ENCODE measurements at regions not wholly inside any gene's neighbourhood (a gene's known extent, or its start where the extent isn't known, plus 50 kb on each side); places are given as distances from the start of the nearest gene placed in this dataset.

- TF ChIP-seq CTCF (IDR thresholded peaks at IDR 0.05) (no peak), POLR2A (IDR thresholded peaks at IDR 0.05) (no peak)
These were observed 121.7 kb upstream of the ERCC4 start for GRCh38 chr16:13798211-13798610.
